ENCODE measurements at regions not wholly inside any gene's neighbourhood (a gene's known extent, or its start where the extent isn't known, plus 50 kb on each side); places are given as distances from the start of the nearest gene placed in this dataset.
"Not testable (repeated sequence)": the region's sequence is repeated elsewhere in the genome, so short reads cannot be mapped to it uniquely, and the experiment has no call there.

GRCh38 chr3:26291840-26292239 is 330.7 kb upstream of the LRRC3B start:
- FAIRE-seq: no peak
- no peak for DNase-seq (ENCODE audit: insufficient read length, low spot score)
- TF ChIP-seq POLR2A (IDR thresholded peaks at IDR 0.05; ENCODE audit: low read depth, low read length): no peak

DNA sequence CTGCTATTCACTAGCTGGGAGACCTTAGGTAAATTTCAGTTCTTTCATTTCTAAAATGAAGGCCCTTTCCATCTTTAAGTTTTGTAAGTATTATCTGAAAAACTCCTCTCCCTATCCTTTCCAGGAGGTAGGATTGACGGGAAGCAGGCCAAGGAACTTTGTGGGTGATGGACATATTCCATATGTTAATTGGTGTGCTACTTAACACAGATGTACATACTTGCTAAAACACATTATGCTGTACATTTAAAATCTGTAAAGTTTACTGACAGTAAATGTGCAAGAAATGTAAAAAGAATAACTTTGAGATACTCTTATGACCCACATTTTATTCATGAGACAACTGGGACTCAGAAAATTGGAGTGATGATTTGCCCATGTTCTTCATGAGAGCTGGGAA is 329.8 kb upstream of the LRRC3B start:
- FAIRE-seq (no peak), DNase-seq (ENCODE audit: insufficient read length, low spot score) (no peak)
- TF ChIP-seq POLR2A (IDR thresholded peaks at IDR 0.05; ENCODE audit: low read depth, low read length): no peak

DNA sequence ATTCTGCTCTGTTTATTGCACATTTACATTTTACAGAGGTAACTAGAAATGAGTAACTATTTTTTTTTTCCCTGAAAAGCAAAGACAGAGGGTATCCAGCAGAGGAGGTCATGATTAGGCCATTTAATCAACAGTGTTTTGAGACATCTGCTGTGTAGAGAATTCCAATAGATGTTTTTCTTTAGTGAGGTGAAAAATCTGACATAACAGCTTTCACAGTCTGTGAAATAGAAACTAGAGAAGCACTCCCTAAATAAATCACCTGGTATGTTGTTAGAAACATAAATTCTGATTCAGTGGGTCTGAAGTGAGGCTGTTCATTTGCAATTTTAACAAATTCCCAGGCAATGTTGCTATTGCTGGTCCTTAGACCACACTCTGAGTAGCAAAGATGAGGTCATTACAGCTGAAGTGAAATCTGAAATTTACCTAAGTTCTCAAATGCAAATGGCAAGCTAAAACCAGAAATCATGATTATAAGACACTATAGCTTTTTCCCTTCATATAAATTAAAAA is 329.2 kb upstream of the LRRC3B start:
- TF ChIP-seq POLR2A (IDR thresholded peaks at IDR 0.05; ENCODE audit: low read depth, low read length): no peak
- FAIRE-seq (no peak), DNase-seq (ENCODE audit: insufficient read length, low spot score) (no peak)

DNA sequence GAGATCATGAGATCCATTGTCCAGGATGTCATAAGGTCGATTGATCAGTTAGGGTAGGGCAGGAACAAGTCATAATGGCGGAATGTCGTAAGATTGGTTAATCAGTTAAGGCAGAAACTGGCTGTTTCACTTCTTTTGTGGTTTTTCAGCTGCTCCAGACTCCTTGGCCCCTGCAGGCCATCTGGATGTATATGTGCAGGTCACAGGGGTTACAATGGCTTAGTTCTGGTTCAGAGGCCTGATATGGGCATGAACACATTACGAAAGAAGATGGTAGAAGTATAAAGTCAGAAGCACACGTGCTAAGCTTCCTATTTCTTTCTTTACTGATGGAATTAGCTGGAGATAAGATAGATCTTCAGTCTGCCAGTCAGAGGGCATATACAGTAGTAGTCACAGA is 315.4 kb upstream of the LRRC3B start:
- no peak for DNase-seq (ENCODE audit: insufficient read length, low spot score)
- FAIRE-seq: no peak

GRCh38 chr3:26307787-26308186 is 314.8 kb upstream of the LRRC3B start:
- FAIRE-seq (no peak), DNase-seq (ENCODE audit: insufficient read length, low spot score) (no peak)
- no peak for TF ChIP-seq POLR2A (IDR thresholded peaks at IDR 0.05; ENCODE audit: low read depth, low read length)

More for the DNA sequence above, 315.4 kb upstream of the LRRC3B start:
- TF ChIP-seq POLR2A (IDR thresholded peaks at IDR 0.05; ENCODE audit: low read depth, low read length): no peak

GRCh38 chr3:26308454-26308853 is 314.1 kb upstream of the LRRC3B start:
- FAIRE-seq (no peak), DNase-seq (ENCODE audit: insufficient read length, low spot score) (no peak)
- TF ChIP-seq POLR2A (IDR thresholded peaks at IDR 0.05; ENCODE audit: low read depth, low read length): no peak

- not testable (repeated sequence) for DNase-seq (ENCODE audit: insufficient read length, low spot score); FAIRE-seq
These were observed 313.0 kb upstream of the LRRC3B start for GRCh38 chr3:26309536-26309935.

DNA sequence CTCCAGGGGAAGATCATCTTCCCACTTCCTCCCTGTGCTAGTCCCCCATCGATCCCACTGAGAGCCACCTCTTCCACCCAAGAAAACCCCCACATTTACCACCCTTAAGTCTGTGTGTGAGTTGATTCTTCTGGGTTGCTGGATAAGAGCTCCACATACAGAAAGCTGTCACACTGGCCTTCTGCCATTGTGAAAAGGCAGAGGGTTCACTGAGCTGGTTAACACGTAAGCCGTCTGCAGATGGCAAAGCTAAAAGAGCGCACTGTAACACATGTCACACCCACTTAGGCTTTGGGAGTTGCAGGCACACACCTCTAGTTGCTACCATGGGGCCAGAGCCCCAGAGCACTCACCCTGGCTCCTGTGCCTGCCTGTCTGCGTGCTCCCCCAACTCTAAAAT is 309.8 kb upstream of the LRRC3B start:
- no peak for FAIRE-seq
- no peak for DNase-seq (ENCODE audit: insufficient read length, low spot score)
- no peak for TF ChIP-seq POLR2A (IDR thresholded peaks at IDR 0.05; ENCODE audit: low read depth, low read length)

GRCh38 chr3:26316472-26316871 is 306.1 kb upstream of the LRRC3B start:
- DNase-seq (ENCODE audit: insufficient read length, low spot score): no peak
- no peak for FAIRE-seq
- no peak for TF ChIP-seq POLR2A (IDR thresholded peaks at IDR 0.05; ENCODE audit: low read depth, low read length)

DNA sequence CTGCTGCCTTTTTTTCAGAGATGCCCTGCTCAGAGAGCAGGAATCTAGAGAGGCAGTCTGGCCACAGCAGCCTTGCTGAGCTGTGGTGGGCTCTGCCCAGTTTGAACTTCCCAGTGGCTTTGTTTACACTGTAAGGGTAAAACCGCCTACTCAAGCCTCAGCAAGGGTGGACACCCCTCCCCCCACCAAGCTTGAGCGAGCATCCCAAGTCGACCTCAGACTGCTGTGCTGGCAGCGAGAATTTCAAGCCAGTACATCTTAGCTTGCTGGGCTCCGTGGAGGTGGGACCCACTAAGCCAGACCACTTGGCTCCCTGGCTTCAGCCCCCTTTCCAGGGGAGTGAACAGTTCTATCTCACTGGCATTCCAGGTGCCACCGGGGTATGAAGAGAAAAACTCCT is 298.8 kb upstream of the LRRC3B start:
- not testable (repeated sequence) for FAIRE-seq; DNase-seq (ENCODE audit: insufficient read length, low spot score)

GRCh38 chr3:26340001-26340400 is 282.6 kb upstream of the LRRC3B start:
- TF ChIP-seq POLR2A (IDR thresholded peaks at IDR 0.05; ENCODE audit: low read depth, low read length): no peak
- DNase-seq (ENCODE audit: insufficient read length, low spot score) (no peak), FAIRE-seq (no peak)

GRCh38 chr3:26343647-26344046 is 278.9 kb upstream of the LRRC3B start:
- DNase-seq (ENCODE audit: insufficient read length, low spot score): no peak
- no peak for TF ChIP-seq POLR2A (IDR thresholded peaks at IDR 0.05; ENCODE audit: low read depth, low read length)
- FAIRE-seq: no peak

DNA sequence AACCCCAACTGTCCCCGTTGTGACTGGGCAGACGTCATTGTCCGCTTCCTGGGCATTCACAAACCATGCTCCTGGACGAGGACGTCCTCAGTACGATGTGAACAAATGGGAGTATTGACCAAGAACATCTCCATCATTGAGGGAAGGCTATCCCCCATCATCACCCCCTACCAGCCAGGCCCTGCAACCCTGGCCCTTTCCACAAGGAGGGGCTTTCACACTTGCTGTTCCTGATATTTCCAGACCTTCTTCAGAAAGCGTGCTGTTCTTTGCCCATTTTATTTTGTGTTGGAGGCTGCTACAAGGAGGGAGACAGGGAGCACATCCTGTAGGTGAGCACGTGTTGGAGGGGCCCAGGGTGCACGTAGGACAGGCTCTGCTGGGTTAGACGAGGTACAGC is 277.0 kb upstream of the LRRC3B start:
- no peak for TF ChIP-seq POLR2A (IDR thresholded peaks at IDR 0.05; ENCODE audit: low read depth, low read length)
- DNase-seq (ENCODE audit: insufficient read length, low spot score): no peak
- no peak for FAIRE-seq

DNA sequence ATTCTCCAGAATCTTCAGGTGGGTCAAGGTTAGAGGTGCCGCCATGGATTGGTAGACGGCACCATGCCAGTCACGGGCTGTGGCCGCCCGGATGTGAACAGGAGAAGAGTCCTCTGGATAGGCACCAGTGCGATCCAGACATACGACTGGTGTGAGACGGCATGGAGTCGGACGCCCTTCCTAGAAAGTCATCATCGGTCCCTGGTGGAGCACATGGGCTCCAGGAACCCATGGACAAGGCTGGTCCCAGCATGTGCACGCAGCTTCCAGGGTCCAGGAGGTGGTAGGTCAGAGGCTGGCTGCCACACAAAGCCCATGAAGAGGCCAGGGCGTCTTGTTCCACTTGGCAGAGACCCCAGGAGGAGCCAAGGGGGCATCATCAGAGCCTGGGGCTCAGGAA is 276.1 kb upstream of the LRRC3B start:
- no peak for FAIRE-seq
- TF ChIP-seq POLR2A (IDR thresholded peaks at IDR 0.05; ENCODE audit: low read depth, low read length): no peak

DNA sequence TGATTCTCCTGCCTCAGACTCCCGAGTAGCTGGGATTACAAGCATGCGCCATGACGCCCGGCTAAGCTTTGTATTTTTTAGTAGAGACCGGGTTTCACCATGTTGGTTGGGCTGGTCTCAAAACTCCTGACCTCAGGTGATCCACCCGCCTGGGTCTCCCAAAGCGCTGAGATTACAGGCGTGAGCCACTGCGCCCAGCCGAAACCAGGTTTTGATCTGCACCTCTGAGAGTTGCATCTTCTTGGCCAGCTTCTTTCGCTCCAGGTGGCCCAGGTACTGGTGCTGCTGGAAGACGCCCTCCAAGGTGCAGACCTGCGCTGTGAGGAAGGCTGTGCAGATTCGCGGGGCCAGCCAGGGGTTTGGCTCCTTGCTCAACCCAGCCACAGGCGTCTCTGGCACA is 275.4 kb upstream of the LRRC3B start:
- no peak for FAIRE-seq
- DNase-seq (ENCODE audit: insufficient read length, low spot score): no peak
- TF ChIP-seq POLR2A (IDR thresholded peaks at IDR 0.05; ENCODE audit: low read depth, low read length): no peak

More for the DNA sequence above, 276.1 kb upstream of the LRRC3B start:
- DNase-seq (ENCODE audit: insufficient read length, low spot score): no peak

- DNase-seq (ENCODE audit: insufficient read length, low spot score): no peak
- FAIRE-seq: no peak
- TF ChIP-seq POLR2A (IDR thresholded peaks at IDR 0.05; ENCODE audit: low read depth, low read length): no peak
These were observed 271.7 kb upstream of the LRRC3B start for GRCh38 chr3:26350853-26351252.
